Right lobe of liver (tissue), 6 donors: ENCODE measurements at regions not wholly inside any gene's neighbourhood (a gene's known extent, or its start where the extent isn't known, plus 50 kb on each side); places are given as distances from the start of the nearest gene placed in this dataset.

Experiments
- ATAC-seq, 4 donors: fragments of 200-7000 bp; cut with Tn5 transposase; one replicate each; pipeline ENCODE4 v1.9.1; 2020; ENCODE audit warnings: mild to moderate bottlenecking in 4 of 4, moderate library complexity in 4 of 4
- DNase-seq, 3 donors: peaks; one replicate each; pipeline ENCODE4 v3.0.0-alpha.2; 2020
- H3K27ac ChIP-seq, 3 donors: fragments of 200-600 bp; one replicate each; pipeline ENCODE4 v1.8.0; 2022
- H3K27me3 ChIP-seq, 2 donors: fragments of 200-600 bp; one replicate each; pipeline ENCODE4 v1.8.0; 2022
- H3K36me3 ChIP-seq, 4 donors: fragments of 200-600 bp; sonication (generic) in 1 of 4; one replicate each; pipeline versions ENCODE4 v1.5.1 to v1.8.0; 2017 to 2022; ENCODE audit warnings: control low read depth in 1 of 4
- H3K4me1 ChIP-seq, 4 donors: fragments of 200-600 bp; sonication (generic) in 1 of 4; one replicate each; pipeline versions ENCODE4 v1.5.1 to v1.8.0; 2017 to 2022; ENCODE audit warnings: control low read depth in 1 of 4
- H3K4me3 ChIP-seq, 3 donors: fragments of 200-600 bp; one replicate each; pipeline ENCODE4 v1.8.0; 2022
- H3K9me3 ChIP-seq, 4 donors: fragments of 200-600 bp; sonication (generic) in 1 of 4; one replicate each; pipeline versions ENCODE4 v1.5.1 to v1.8.0; 2017 to 2022; ENCODE audit warnings: control low read depth in 1 of 4
- POLR2A ChIP-seq: fragments of 450-650 bp; IDR thresholded peaks from one replicate; pipeline ENCODE4 v1.6.1; 2017; ENCODE audit warnings: antibody characterized with exemption, mild to moderate bottlenecking
- WGBS: methylation state at CpG from one replicate; pipeline ENCODE4 v1.1.6; 2018; ENCODE audit warnings: low coverage, low lambda C conversion rate; ENCODE audit not compliant: insufficient coverage; ENCODE audit errors: missing lambda C conversion rate; 5-methylcytosine and 5-hydroxymethylcytosine counted together
- intact Hi-C, 2 donors: fragments of 100-400 bp; cut with DNase I; formaldehyde crosslinking; loops; one replicate each; pipeline versions ENCODE4 v1.11.2 to v1.14.1; 2022
- TF ChIP-seq, protein P1 (sequence below), 4 donors: fragments of 200-600 bp in 3 of 4; fragments of 450-650 bp in 1 of 4; IDR thresholded peaks; one replicate each; pipeline versions ENCODE4 v1.5.1 to v1.8.0; 2016 to 2022; ENCODE audit warnings: antibody characterized with exemption in 4 of 4, mild to moderate bottlenecking in 2 of 4
- donor health status: DM: no; HTN: yes; CAD: no.
- donor health status: DM: no; HTN: no; CAD: no.
- donor health status: DM: no; HTN: no; CAD: no.
- donor health status: DM: no; HTN: yes; CAD: no.
- donor health status: DM: no; HTN: yes; CAD: no.

- H3K4me3 ChIP-seq, result no peak overlapping the region
- ATAC-seq (no peak), DNase-seq (no peak)
- TF ChIP-seq, protein P1, sequence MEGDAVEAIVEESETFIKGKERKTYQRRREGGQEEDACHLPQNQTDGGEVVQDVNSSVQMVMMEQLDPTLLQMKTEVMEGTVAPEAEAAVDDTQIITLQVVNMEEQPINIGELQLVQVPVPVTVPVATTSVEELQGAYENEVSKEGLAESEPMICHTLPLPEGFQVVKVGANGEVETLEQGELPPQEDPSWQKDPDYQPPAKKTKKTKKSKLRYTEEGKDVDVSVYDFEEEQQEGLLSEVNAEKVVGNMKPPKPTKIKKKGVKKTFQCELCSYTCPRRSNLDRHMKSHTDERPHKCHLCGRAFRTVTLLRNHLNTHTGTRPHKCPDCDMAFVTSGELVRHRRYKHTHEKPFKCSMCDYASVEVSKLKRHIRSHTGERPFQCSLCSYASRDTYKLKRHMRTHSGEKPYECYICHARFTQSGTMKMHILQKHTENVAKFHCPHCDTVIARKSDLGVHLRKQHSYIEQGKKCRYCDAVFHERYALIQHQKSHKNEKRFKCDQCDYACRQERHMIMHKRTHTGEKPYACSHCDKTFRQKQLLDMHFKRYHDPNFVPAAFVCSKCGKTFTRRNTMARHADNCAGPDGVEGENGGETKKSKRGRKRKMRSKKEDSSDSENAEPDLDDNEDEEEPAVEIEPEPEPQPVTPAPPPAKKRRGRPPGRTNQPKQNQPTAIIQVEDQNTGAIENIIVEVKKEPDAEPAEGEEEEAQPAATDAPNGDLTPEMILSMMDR (IDR thresholded peaks at IDR 0.05), result no peak
- no peak for TF ChIP-seq POLR2A
- intact Hi-C loops, result no loop called here
- H3K9me3 ChIP-seq, result no peaks in the 10 kb centered on the region
- no peaks in the 10 kb centered on the region for H3K4me1 ChIP-seq
- no peaks in the 10 kb centered on the region for H3K27me3 ChIP-seq
- WGBS, result 21% methylated on average over 3 of the region's 3 CpGs
- no peak overlapping the region for H3K27ac ChIP-seq
- no peaks in the 10 kb centered on the region for H3K36me3 ChIP-seq
Observed at GRCh38 chr22:27217154-27217553, 559.8 kb downstream of the MIAT start.

DNA sequence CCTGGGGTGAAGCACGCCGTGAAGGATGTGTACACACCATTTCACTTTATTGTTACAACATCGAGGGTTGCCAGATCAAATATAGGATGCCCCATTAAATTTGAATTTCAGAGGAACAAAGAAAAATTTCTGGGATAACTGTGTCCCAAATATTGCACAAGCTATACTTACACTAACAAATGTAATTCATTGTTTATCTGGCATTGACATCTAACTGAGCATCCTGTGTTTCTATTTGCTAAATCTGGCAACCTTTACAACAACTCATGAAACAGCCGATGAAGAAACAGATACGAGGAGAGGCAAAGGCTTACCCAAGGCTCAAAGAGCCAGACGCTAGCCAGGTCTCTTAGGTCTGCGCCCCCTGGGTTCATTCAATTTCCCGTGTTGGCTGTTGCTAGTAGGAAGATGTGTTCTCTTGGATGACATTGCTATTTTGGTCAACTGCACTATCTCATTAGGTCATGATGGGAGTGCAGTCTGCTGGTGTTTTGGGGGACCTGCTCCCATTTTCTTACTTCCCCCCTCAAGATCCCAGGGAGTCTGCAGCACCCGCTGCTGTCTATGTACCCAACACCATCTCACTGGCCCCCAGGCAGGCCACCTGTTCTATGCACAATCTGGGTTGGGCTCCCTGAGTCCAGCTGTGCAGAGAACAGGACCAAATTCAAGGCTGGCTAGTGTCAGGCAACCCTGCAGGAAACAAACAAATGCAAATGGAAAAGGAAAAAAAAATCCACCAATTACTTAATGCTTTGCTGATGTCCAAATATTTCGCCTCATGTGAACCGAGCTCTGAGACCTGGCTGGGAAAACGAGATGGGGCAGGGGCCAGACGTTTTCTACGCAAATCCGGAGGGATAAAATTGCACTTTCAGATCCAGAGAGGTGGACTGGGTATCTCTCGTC is 560.9 kb downstream of the MIAT start:
- no peak for ATAC-seq
- TF ChIP-seq, protein P1 (IDR thresholded peaks at IDR 0.05), result no peak
- no peak for TF ChIP-seq POLR2A
- 50% methylated on average over 16 of the region's 16 CpGs for WGBS
- intact Hi-C loops, result no loop called here
- Histone ChIP-seq H3K36me3 (no peaks in the 10 kb centered on the region), H3K27me3 (no peaks in the 10 kb centered on the region), H3K9me3 (no peaks in the 10 kb centered on the region), H3K27ac (no peak overlapping the region), H3K4me3 (no peak overlapping the region), H3K4me1 (no peaks in the 10 kb centered on the region)
- DNase-seq, result no peak

DNA sequence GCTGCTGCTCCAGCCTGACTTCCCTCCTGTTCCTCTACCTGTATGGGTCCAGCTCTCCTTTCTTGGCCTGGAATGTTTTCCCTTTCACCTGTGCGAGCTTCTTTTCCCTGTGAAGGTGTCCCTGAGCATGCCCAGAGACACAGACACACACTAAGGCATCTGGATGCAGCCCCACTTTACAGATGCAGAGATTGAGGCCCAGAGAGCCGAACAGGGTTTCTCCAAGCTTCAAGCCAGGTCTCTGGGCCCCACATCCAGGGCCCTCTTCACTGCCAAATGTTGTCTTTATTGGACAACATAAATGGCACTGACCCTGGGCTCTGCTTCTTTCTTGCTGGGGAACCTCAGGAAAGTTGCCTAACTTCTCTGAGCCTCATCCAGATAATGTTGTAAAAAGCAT is 561.6 kb downstream of the MIAT start:
- intact Hi-C loops, result no loop called here
- Histone ChIP-seq H3K27ac (no peak overlapping the region), H3K9me3 (no peaks in the 10 kb centered on the region), H3K27me3 (no peaks in the 10 kb centered on the region), H3K4me1 (no peaks in the 10 kb centered on the region), H3K36me3 (no peaks in the 10 kb centered on the region), H3K4me3 (no peak overlapping the region)
- DNase-seq, result no peak
- no peak for ATAC-seq
- TF ChIP-seq, protein P1 (IDR thresholded peaks at IDR 0.05), result no peak
- no peak for TF ChIP-seq POLR2A
- WGBS, result 58% methylated on average over 2 of the region's 2 CpGs

DNA sequence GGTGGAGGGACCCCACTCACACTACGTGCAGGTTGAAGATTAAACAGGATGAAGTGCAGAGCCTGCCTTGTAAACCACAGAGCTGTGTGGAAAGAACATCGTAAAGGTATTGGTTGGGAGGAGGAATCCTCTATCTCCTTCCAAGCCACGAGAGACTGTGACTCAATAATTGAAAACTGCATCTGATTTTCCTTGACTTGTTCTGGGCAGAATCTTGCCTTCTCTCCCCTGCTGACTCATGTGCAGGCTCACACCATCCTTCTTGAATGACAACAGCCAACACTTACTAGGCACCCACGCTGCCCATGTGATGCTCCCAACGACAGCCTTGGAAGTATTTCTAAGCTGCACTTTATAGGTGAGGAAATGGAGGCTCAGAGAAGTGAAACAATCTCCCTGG is 563.0 kb downstream of the MIAT start:
- Histone ChIP-seq H3K9me3 (no peaks in the 10 kb centered on the region), H3K27ac (no peak overlapping the region), H3K4me1 (no peaks in the 10 kb centered on the region), H3K36me3 (no peaks in the 10 kb centered on the region), H3K27me3 (no peaks in the 10 kb centered on the region), H3K4me3 (no peak overlapping the region)
- ATAC-seq (no peak), DNase-seq (no peak)
- 53% methylated on average over 3 of the region's 5 CpGs for WGBS
- TF ChIP-seq, protein P1 (IDR thresholded peaks at IDR 0.05), result no peak
- TF ChIP-seq POLR2A, result no peak
- intact Hi-C loops, result no loop called here
